Retinal pigment epithelial cell (primary cell): ENCODE measurements at regions not wholly inside any gene's neighbourhood (a gene's known extent, or its start where the extent isn't known, plus 50 kb on each side); places are given as distances from the start of the nearest gene placed in this dataset.

Experiments used
- DNase-seq: peaks from one replicate; pipeline ENCODE4 v3.0.0-alpha.2; 2010; ENCODE audit warnings: low read depth
- H3K4me3 ChIP-seq: 2 replicates; pipeline ENCODE4 v1.5.1; 2011; ENCODE audit warnings: mild to moderate bottlenecking, low read length, control low read depth, moderate library complexity
- TF ChIP-seq, protein P1 (sequence below): conservative IDR thresholded peaks from 2 replicates; pipeline ENCODE4 v1.5.1; 2011; ENCODE audit warnings: low read depth, low read length, control low read depth, inconsistent platforms

GRCh38 chr10:109029870-109030269 lies 893.4 kb downstream of the XPNPEP1 start:
- DNase-seq = no peak
- TF ChIP-seq, protein P1, sequence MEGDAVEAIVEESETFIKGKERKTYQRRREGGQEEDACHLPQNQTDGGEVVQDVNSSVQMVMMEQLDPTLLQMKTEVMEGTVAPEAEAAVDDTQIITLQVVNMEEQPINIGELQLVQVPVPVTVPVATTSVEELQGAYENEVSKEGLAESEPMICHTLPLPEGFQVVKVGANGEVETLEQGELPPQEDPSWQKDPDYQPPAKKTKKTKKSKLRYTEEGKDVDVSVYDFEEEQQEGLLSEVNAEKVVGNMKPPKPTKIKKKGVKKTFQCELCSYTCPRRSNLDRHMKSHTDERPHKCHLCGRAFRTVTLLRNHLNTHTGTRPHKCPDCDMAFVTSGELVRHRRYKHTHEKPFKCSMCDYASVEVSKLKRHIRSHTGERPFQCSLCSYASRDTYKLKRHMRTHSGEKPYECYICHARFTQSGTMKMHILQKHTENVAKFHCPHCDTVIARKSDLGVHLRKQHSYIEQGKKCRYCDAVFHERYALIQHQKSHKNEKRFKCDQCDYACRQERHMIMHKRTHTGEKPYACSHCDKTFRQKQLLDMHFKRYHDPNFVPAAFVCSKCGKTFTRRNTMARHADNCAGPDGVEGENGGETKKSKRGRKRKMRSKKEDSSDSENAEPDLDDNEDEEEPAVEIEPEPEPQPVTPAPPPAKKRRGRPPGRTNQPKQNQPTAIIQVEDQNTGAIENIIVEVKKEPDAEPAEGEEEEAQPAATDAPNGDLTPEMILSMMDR = no peak
- no peak overlapping the region for H3K4me3 ChIP-seq

GRCh38 chr10:109027534-109028185 lies 895.7 kb downstream of the XPNPEP1 start:
- H3K4me3 ChIP-seq = no peak overlapping the region

DNA sequence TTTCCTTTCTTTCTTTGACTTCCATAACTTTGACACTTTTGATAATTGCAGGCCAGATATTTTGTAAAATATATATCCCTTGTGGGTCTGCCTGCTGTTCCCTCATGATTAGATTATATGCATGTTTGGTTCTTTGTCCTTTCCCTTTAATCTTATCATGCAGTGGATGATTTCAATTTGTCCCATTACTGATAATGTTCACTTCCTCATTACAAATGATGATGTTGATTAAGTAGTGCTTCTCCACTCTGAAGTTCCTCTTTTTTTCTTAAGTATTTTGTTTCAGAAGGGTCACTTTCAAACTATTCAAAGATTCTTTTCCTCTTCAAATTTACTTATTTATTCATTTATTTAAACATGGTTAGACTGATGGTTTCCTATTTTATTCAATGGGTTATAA lies 898.1 kb downstream of the XPNPEP1 start:
- no peak overlapping the region for H3K4me3 ChIP-seq
- TF ChIP-seq, protein P1 = no peak
- no peak for DNase-seq

More at GRCh38 chr10:109027534-109028185, 895.7 kb downstream of the XPNPEP1 start:
- no peak for DNase-seq
- TF ChIP-seq, protein P1 = no peak

DNA sequence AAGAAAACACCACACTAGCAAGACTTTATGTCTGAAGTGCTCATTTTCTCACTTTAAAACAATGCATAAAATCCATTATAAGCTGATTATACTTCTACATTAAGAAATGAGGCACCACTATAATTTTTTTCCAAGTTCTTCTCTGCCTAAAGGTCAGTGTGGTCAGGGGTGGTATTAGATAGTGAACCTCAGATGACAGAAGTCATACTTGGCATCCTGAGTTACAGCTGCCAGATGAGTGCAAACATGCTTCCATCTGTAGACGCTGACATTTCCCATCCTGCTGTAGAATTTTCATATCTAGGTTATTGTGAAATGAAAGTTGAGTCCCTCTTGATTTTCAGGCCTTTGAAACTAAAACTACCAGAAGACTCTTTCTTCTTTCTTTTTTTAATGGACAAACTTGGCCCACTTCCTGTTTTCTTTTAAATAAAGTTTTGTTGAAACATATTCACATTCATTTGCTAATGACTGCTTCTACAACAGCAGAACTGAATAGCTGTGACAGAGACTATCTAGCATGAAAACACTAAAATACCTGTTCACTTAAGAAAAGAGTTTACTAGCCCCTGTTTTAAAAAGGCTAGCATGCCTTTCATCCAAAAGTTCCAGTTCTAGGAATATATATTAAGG lies 900.8 kb downstream of the XPNPEP1 start:
- TF ChIP-seq, protein P1 = no peak
- H3K4me3 ChIP-seq = no peak overlapping the region
- DNase-seq = no peak

DNA sequence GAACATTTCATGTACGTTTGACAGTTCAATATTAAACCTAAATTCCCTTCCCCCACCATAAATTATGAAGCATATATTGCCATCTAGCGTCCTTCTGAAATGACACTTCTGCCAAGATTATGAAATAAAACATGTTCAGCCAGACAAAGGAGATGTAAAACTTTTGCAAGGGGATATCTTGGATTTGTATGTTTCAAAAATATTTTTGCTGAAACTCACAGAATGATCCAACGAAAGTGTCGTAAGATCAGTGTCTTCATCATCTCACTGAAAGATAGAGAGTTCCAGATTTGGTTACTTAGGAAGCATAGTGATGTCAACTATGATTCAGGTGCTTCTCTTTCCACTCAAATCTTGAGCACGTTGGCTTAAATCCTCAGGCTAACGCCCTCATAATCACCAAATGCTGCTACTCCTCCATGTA lies 904.3 kb downstream of the XPNPEP1 start:
- no peak overlapping the region for H3K4me3 ChIP-seq
- no peak for DNase-seq
- TF ChIP-seq, protein P1 = no peak

GRCh38 chr10:109007514-109007913 lies 915.8 kb downstream of the XPNPEP1 start:
- H3K4me3 ChIP-seq = no peak overlapping the region
- no peak for DNase-seq
- TF ChIP-seq, protein P1 = no peak

GRCh38 chr10:108990441-108990840 lies 932.9 kb downstream of the XPNPEP1 start:
- H3K4me3 ChIP-seq = no peak overlapping the region
- TF ChIP-seq, protein P1 = no peak
- DNase-seq = no peak
